Activated naive CD8-positive, alpha-beta T cell treated with anti-CD3 and anti-CD28 coated beads, Interleukin-2, amount 50 U/mL, for 16 hours (primary cell): ENCODE measurements at regions not wholly inside any gene's neighbourhood (a gene's known extent, or its start where the extent isn't known, plus 50 kb on each side); places are given as distances from the start of the nearest gene placed in this dataset.

Experiments used
- DNase-seq: peaks from one replicate; pipeline ENCODE4 v3.0.0-alpha.2; 2020; ENCODE audit warnings: low read depth, low spot score

DNA sequence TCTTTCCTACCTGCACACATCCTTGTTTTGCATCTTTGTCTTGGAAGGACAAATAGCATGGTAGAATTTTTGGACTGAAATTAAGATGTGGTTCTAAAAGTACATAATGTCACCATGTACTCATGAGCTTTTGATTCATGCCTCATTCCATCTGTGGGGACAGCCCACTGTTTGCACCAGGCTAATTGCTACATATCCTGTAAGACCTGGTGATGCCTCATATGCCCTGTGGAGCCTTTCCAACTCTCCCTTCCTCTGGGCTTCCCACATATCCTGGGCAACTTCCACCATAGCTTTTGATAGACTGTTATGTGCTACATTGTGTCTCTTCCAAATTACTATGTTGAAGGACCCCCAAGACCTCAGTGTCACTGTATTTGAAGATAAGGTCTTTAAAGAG, 213.6 kb upstream of the PREP start:
- no peak for DNase-seq

DNA sequence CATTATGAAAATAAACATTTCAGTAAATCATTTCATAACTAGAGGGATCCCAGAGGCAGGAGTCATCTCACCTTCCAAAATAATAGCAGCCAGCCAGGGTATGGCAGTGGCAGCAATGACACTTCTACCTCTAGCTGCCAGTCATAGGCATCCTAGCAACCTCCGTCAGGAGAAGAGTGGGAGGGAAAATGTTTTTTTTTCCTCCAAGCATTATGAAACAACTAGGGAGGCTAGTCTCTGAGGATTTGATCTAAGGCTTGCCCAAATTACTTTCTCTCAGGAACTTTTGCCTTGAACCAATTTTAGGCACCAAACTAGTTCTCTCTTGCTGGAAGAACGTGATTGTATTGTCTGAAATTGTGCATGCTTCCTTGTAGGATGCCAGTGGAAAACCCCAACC, 208.7 kb upstream of the PREP start:
- no peak for DNase-seq

DNA sequence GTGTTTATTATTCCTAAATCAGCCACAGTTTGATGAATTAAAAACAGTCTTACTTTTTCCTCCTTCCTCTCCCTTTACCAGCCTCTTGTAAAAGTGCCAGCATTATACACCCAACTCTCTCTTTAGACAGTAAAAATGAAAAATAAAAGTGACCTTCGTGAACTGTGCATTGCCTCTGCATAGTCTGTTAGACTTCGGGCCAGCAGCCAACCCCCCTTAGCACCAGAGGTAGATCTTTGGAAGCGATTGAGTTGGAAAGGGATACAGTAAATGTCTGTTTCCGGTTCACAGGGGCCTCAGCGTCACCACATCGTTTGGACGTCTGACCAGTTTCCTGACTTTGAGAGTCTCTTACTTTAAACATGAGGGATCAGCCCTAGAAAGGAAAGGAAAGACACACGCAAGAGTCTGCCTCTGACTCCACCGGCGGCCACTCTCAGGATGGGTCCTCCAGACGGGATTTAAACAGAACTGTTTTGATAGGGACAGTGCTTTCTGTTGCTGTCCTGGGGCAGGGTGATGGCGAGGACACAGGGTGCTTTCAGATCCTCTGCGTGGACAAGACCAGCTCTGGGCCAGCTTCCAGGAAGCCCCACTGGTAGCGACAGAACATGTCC, 206.6 kb upstream of the PREP start:
- no peak for DNase-seq

DNA sequence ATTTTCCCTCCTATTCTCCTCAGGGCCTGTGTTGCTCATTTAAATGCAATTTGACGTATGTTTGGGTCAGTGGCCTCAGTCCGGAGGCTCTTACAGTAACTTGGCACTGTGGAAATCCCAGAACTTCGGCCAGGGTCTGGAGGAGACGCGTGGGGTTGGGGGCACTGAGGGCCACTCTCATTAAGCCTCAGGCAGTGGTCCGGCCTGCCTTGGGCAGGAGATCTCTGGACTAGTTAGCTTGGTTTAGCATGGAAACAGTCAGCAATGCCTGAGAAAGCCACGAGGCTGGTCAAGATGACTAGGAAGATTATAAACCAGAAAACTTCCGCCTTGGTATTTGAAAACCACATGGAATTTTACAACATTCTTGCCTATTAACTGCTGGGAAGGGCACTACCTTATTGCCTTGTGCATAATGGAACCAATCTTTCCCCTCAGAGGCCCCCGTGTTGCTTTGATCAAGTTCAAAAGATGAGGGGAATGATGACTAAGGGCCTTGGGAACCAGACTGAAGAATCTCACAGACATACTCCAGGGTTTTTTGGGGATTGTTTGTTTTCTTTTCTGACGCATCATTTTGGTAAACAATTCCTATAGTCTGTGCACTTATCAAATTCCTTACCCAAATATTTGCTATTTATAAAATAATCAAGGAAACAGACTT, 206.0 kb upstream of the PREP start:
- DNase-seq: no peak

DNA sequence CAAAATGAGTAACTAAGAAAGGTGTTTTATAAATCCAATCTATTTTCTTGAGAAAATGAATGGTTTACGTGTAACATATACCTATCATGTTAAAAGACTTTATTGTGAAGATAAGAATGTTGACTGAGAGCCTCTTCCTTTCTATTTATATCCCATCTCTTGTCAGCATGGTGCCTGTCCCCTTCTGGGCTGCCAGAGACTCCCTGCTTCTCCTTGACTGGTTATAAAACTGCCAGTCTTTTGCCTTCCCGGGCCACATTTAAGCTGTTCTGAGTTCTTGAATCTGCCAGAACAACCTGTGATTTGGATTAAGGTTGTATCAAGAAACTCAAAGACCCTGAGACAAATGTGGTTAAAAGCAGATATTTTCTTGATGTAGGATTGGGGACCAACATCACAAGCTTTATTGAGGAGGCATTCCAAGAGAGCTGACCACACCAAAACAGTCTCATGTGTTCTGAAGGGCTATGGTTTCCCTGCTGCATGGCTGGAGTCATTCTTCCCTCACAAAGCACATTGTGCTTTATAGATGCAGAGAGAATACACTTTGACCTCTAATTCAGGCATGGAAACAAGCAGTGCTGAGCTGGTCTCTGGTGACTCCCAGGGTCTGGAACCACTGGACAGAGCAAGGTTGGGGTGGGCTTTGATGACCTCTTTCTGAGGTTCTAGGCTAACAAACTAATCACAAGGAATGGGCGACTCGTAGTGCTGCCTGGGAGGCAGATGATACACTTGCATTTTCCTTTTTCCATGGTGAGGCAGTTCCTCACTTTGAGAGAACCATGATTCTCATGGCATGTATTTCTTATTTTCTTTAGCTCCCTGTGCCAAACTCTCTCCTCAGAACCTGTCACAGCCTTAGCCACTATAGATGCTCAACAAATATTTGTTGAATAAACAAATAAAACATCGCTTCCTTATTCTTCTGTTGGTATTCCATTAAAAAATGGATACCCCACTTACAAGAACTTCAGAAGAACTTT, 205.0 kb upstream of the PREP start:
- no peak for DNase-seq

DNA sequence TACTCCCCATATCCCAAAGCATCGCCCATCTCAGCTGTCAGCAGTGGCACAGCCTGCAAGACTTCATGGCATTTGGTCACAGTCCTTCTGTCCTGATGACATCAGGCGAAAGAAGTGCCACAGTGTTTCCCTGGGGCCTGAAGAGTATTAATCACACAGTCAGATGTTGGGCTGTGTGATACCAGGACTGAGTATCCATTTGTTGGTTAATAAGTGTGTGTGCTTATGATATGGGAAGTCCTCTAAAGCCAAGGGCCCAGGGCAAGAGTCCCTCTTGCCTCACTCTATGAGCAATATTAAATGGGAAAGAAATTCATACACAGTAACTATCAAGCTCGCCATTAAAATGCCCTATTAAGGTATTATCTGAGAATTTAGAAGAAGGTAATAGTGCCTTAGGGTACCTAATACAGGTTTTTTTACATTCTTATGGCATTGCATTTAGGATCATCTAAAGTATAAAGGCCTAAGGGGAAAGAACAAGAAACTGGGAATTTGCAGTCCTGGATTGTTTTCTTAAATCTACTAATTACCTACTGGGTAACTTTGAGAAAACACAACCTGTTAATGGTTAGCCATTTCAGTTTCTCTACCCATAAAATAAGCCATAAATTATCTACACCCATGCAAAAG, 204.1 kb upstream of the PREP start:
- no peak for DNase-seq

DNA sequence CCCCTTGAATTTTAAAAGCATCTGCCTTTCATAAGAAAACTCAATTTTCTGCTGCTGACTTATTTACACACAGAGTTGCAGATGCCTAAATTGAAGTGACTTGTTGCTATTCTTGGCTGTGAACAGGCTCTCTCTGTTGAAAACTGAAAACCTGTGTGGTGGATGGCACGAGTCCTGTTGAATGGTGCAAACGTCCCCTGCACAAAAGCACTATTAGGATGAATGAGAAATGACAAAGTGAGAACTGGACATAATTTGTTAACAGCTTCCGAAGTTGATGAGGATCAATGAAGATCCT, 201.7 kb upstream of the PREP start:
- DNase-seq: no peak

DNA sequence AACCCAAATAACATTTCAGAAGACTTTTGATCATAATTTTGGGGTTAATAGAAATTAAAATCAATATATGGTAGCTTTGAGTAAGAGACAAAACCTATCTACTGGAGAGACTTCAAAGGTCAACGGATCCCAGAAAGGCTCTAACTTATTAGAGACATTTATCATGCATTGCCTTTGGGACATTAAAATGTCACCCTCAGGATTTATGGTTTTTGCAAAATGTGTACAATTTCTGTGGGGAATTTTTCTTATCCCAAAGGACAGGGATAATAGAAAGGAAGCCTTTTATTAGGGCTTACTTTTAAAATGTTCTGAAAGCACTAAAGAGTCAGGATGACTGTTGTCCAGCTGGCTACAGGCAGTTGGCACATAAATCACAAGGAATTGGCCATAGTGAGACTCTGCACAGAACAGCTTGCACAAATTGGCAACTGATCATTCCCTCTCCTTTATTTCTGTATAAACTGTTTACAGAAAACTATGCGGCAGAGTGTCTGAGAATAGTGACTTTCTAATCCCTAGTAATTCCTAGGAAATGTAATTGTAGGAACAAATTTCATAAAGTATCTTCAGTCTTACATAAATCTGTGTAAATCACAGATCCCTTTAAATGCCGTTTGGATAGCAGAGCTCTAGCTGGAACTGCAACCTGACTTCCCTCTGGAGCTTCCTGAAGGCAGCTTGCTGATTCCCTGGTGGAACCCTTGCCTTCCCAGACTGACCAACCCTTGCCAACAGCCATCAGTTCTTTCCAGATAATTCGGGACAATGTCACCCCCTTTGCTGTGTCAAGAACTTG, 201.1 kb upstream of the PREP start:
- DNase-seq: no peak

DNA sequence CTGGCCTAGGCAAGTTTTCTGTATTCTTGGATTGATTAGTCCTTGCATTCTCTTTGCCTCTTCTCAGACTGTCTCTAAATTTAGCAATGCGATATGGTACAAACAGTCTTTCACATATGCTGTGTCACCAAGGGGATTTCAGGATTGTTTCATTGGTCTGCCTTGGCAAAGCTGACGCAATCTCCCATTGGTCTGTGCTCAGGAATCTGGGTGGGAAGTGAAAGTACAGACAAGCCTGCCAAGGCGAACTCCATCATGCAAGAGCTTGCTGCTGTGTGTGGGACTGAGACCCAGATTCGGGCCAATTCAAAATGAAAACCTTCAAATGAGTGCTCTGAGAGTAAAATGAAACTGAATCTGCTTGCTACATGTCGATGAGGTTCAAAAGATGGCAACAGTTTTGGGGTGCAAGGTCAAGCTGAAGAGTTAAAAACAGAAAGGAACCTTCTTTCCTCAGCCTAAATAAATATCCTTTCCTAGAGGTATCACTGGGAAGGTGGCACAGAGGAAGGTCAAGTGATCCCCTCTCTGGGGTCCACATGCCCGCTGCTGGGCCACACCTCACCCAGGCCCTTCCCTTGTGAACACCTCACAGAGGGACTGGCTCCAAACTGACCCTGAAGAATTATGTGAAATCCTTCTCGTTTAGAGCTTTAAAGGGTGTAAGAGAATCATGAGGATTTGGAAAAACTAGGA, 198.8 kb upstream of the PREP start:
- no peak for DNase-seq

DNA sequence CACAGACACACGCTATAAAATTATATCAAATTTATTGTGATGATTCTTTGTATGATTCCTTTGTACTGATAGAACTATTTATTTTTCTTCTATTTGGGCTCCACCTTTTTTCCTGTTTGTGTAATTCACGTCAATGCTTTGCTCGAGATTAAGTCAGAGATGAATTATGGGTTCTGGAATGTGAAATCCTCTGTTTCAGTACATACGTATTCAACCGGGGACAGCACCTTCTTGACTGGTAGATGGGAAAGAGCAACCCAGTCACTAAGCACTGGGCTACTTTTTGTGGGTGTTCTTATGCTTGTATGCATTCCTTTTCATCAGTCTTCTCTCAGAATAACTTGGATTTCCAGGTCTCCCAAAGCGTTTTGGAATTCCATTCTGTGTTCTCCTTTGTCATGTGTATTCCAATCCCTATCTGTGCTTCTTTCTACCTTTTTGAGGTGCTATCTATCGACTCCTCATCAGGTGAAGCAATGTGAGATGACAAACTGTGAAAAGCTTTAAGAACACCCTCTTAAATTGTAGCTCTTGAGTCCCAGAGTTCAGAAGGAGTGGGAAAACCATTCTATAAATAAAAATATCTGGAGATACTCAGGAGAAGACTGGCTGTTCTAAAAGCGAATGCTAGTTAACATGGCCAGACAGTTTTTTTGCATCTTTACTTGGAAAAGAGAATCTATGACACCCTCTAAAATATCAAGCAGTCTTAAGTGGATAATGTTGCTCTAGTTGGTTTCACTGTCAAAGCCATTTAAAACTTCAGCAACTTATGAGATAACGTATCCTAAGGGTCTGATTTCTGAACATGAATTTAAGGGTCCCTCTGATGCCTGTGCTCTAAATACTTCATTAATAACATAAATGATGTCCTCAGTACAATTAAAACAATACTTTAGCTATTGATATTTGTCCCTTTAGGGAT, 197.7 kb upstream of the PREP start:
- no peak for DNase-seq

DNA sequence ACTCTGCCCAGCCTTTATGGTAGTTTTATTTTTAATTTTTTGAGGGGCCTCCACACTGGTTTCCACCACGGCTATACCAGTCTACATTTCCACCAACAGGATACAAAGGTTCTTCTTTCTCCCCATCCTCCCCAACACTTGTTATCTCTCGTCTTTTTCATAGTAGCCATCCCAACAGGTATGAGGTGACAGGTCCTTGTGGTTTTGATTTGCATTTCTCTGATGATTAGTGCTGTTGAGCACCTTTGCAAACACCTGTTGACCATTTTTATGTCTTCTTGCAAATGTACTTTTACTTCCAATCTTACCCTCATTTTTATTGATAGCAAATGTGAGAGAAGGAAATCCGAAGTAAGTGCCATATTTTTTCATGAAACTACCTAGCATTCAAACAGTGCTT, 195.4 kb upstream of the PREP start:
- DNase-seq: no peak

DNA sequence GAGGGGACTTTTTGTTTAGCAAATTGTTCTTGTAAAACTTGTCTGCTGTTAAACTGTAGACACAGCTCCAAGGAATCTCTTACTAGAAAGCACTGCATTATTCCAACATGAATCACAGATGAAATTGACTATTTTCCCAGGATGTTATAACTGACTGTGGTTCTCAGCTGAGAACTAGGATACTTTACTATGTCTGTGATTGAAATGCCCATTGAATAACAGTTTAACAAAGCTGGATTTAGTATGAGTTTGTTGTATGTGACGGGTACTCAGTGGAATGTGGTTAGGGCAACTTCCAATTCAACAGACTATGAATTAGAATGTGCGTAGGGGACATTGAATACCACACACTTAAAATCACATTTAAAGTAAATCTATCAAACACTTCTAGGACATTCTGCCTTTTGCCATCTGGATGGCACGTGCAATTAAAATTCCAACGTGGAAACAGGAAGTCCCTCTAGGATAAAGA, 193.4 kb upstream of the PREP start:
- DNase-seq: no peak

DNA sequence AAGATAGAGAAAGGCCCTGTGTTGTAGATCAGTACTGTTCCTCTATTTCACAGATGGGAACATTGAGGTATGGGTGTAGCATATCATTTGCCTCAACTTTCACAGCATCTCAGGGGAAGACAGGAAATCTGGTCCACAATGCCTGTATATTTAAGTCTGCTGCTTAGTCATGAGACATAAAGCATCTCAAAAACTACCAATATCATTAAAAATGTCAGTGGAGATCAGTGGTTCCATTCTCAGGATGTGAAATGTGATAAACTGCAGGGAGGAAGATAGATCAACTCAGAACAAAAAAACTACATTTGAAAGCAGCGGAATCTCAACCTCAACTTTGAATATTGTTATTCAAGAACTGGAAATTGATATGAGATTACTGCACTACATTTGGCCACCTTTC, 192.9 kb upstream of the PREP start:
- DNase-seq: no peak

DNA sequence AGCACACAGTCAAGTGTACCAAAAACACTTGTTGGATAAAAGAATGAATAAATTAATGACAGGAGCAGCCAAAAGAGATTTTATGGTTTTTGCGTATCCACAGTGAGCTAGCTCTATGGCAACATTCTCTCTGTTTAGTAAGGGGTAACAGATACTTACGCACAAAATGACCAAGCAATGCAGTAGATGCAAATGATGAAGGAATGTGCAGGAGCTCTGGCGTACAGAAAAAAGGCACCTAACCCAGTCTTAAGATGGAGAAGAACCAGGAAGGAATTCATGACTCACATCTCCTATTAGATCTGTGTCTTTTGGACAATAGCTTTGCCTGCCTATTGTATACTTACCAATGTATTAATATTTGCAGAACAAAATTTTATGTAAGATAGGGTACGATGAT, 191.9 kb upstream of the PREP start:
- no peak for DNase-seq

DNA sequence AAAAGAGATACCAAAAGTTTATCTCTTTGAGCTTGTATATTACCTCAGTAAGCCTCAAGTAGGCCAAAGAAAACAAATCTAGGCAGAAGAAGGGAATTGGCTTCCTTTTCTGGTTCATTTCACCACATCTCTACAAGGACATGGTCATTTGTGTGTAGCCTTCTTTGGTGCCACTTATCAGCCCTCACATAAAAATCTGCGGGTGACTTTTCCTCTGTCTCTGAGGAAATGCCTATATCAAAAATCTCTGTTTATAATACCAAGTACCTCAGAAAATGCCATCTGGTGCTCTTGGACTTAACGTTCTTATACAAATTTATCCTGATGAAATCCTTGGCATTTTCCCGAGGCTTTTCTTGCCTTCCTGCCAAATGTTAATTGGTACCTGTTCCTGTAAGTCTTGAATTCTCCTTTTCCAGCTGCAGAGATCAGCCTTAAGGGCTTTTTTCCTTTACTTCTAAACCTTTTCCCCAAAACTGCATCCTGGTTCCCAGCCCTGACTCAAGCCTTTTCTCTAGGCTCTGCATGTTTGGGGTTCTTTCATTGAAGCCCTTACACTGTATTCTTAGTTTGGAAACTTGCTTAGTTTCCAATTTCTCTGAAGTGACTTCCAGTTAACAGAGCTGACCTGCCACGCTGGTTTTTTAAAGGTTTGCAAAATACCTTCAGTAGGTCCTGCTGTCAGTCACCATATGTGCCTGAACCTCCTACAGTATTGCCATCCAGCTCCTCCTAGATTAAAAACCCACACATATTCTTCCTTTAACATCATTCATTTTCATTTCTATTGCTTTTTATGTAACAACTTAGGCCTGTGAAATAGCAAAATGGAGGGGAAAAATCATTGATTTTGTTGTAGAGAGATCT, 191.2 kb upstream of the PREP start:
- DNase-seq: no peak

DNA sequence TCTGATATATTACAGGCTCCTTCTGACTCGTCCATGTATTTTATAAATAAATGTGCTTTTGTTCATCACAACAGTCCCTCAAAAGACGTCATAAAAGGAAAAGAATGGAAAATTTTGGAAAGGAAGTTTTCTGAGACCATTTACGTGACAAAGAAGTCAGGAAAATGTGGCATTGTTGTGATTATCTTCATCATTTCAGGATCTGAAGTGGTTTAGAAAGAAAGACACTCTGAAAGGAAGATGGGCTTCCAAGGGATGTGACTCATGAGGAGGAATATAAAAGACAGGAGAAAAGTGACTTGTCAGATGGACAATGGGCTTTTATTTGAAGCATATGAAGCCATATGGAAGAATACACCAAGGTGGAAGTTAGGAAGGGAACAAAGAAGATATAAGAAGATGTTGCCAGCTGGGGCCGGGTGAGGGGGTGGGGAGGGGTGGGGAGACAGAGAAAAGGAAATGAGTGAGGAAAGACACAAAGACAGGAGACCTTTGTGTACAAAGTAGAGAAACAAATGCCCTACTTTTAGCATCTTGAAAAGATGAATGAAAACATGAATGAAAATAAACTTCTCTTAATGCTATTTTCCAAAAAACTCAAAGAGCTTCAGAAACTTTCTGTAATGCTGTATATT, 190.3 kb upstream of the PREP start:
- no peak for DNase-seq

DNA sequence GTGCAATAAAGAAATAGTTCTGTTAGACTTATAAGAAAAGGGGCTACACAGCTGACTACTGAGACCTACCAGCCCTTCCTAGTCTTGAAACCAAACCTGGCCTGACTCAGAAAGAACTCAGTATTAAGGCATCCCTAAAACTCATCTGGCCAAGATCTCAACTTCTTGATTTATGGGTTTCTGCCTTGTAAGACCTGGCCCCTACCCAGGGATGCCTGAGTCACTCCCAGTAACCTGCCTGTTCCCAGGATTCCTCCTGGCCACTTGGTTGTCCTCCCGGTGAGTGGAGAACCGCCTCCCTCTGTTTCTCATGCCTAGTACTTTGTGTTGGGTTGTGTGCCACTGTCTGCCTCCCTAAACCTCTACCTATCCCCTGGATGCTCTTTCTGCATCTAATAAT, 189.4 kb upstream of the PREP start:
- DNase-seq: no peak

DNA sequence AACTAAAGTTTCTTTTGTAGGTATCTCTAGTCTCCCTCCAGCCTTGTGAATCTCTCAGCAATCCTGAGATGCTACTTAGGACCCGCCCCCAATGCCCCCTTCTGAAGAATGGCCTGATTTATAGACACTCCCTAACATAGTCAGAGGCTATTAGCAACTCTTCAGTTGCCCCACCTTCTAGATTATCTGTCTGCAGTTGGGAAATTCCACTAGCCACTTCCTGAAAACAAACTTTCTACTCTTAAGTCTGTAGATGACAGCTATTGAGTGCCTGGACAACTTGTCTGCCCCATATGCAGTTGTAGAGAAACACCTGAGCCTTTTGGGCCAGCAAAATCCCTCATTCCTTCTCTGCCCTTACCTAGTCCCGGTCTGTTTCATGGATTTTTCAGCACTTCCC, 188.2 kb upstream of the PREP start:
- DNase-seq: no peak
